ENCODE measurements at regions not wholly inside any gene's neighbourhood (a gene's known extent, or its start where the extent isn't known, plus 50 kb on each side); places are given as distances from the start of the nearest gene placed in this dataset.
"Not testable (repeated sequence)": the region's sequence is repeated elsewhere in the genome, so short reads cannot be mapped to it uniquely, and the experiment has no call there.

GRCh38 chr14:85344847-85345570 is 184.9 kb upstream of the FLRT2 start:
- Histone ChIP-seq H3K4me3 (ENCODE audit: low read depth in 2 of 2, low read length in 2 of 2) (no peak overlapping the region), H3K4me1 (ENCODE audit: control insufficient read depth, insufficient read depth, low read length) (no peaks in the 10 kb centered on the region), H3K36me3 (ENCODE audit: control insufficient read depth, insufficient read depth, low read length) (no peaks in the 10 kb centered on the region), H3K9me3 (ENCODE audit: control insufficient read depth, insufficient read depth, low read depth, low read length) (no peaks in the 10 kb centered on the region), H3K27ac (ENCODE audit: low read length) (no peak overlapping the region), H3K27me3 (ENCODE audit: control insufficient read depth, insufficient read depth, low read length) (no peaks in the 10 kb centered on the region)
- ATAC-seq: no peak
- no peak for TF ChIP-seq SIN3A (IDR thresholded peaks at IDR 0.05; ENCODE audit: borderline replicate concordance, insufficient read depth, low read depth, low read length)
- TF ChIP-seq REST (IDR thresholded peaks at IDR 0.05; ENCODE audit: insufficient read depth in 1 of 2, low read depth in 2 of 2, low read length in 1 of 2): no peak
- no peak for TF ChIP-seq POLR2AphosphoS5 (IDR thresholded peaks at IDR 0.05; ENCODE audit: low read depth, low read length)
- no peak for TF ChIP-seq TCF7L2 (IDR thresholded peaks at IDR 0.05; ENCODE audit: low read depth, low read length)
- no peak for TF ChIP-seq CTCF (IDR thresholded peaks at IDR 0.05)
- ChIA-PET CTCF (no interaction called here), POLR2A (no interaction called here)
- intact Hi-C loops (cut with micrococcal nuclease; ENCODE audit: unreplicated experiment) (no loop called here), in situ Hi-C loops (cut with HindIII; ENCODE audit: low pct_unique_long_range_greater_than_20kb, low sequenced_read_pairs) (no loop called here)
- no peak for DNase-seq (ENCODE audit: low read depth, low spot score)
- no TSS peak for BruUV-seq (replicated peaks)

- BruUV-seq (replicated peaks): no TSS peak
- in situ Hi-C loops (cut with HindIII; ENCODE audit: low pct_unique_long_range_greater_than_20kb, low sequenced_read_pairs) (no loop called here), intact Hi-C loops (cut with micrococcal nuclease; ENCODE audit: unreplicated experiment) (no loop called here)
- no peak for TF ChIP-seq POLR2AphosphoS5 (IDR thresholded peaks at IDR 0.05; ENCODE audit: low read depth, low read length)
- TF ChIP-seq CTCF (IDR thresholded peaks at IDR 0.05): no peak
- TF ChIP-seq REST (IDR thresholded peaks at IDR 0.05; ENCODE audit: insufficient read depth in 1 of 2, low read depth in 2 of 2, low read length in 1 of 2): no peak
- no peak for TF ChIP-seq SIN3A (IDR thresholded peaks at IDR 0.05; ENCODE audit: borderline replicate concordance, insufficient read depth, low read depth, low read length)
- no peak for TF ChIP-seq TCF7L2 (IDR thresholded peaks at IDR 0.05; ENCODE audit: low read depth, low read length)
- Histone ChIP-seq H3K36me3 (ENCODE audit: control insufficient read depth, insufficient read depth, low read length) (no peaks in the 10 kb centered on the region), H3K4me3 (ENCODE audit: low read depth in 2 of 2, low read length in 2 of 2) (no peak overlapping the region), H3K27me3 (ENCODE audit: control insufficient read depth, insufficient read depth, low read length) (no peaks in the 10 kb centered on the region), H3K27ac (ENCODE audit: low read length) (no peak overlapping the region), H3K9me3 (ENCODE audit: control insufficient read depth, insufficient read depth, low read depth, low read length) (no peaks in the 10 kb centered on the region), H3K4me1 (ENCODE audit: control insufficient read depth, insufficient read depth, low read length) (no peaks in the 10 kb centered on the region)
- ATAC-seq (no peak), DNase-seq (ENCODE audit: low read depth, low spot score) (no peak)
- ChIA-PET POLR2A (no interaction called here), CTCF (no interaction called here)
Observed at GRCh38 chr14:85350667-85351066, 179.3 kb upstream of the FLRT2 start.

GRCh38 chr14:85352588-85352987 is 177.4 kb upstream of the FLRT2 start:
- DNase-seq (ENCODE audit: low read depth, low spot score); H3K27me3 ChIP-seq (ENCODE audit: control insufficient read depth, insufficient read depth, low read length); H3K4me3 ChIP-seq (ENCODE audit: low read depth in 2 of 2, low read length in 2 of 2); ATAC-seq; H3K36me3 ChIP-seq (ENCODE audit: control insufficient read depth, insufficient read depth, low read length); in situ Hi-C loops (cut with HindIII; ENCODE audit: low pct_unique_long_range_greater_than_20kb, low sequenced_read_pairs); intact Hi-C loops (cut with micrococcal nuclease; ENCODE audit: unreplicated experiment); H3K9me3 ChIP-seq (ENCODE audit: control insufficient read depth, insufficient read depth, low read depth, low read length); H3K27ac ChIP-seq (ENCODE audit: low read length); POLR2A ChIA-PET; BruUV-seq (replicated peaks); H3K4me1 ChIP-seq (ENCODE audit: control insufficient read depth, insufficient read depth, low read length); CTCF ChIA-PET: not testable (repeated sequence)
